Heart left ventricle (tissue), 16 donors: ENCODE measurements at regions not wholly inside any gene's neighbourhood (a gene's known extent, or its start where the extent isn't known, plus 50 kb on each side); places are given as distances from the start of the nearest gene placed in this dataset.

Source experiments
- ATAC-seq, 4 donors: fragments of 200-7000 bp; cut with Tn5 transposase; one replicate each; pipeline ENCODE4 v1.9.1; 2020 to 2022; ENCODE audit warnings: moderate library complexity in 4 of 4, mild to moderate bottlenecking in 3 of 4, moderate number of reproducible peaks in 1 of 4
- DNase-seq, 5 donors: peaks; one replicate each; pipeline ENCODE4 v3.0.0-alpha.2; 2020
- H3K27ac ChIP-seq, 12 donors: fragments of 200-600 bp; sonication (generic) in 4 of 12; one replicate each; pipeline versions ENCODE4 v1.5.0 to v1.8.0; 2016 to 2022; ENCODE audit warnings: mild to moderate bottlenecking in 2 of 12
- H3K27me3 ChIP-seq, 9 donors: fragments of 200-600 bp; sonication (generic) in 2 of 9; one replicate each; pipeline versions ENCODE4 v1.5.1 to v1.8.0; 2016 to 2022; ENCODE audit warnings: mild to moderate bottlenecking in 3 of 9
- H3K36me3 ChIP-seq, 9 donors: fragments of 200-600 bp; sonication (generic) in 2 of 9; one replicate each; pipeline versions ENCODE4 v1.5.0 to v1.8.0; 2018 to 2022; ENCODE audit warnings: mild to moderate bottlenecking in 2 of 9
- H3K4me1 ChIP-seq, 12 donors: fragments of 200-600 bp; sonication (generic) in 4 of 12; one replicate each; pipeline versions ENCODE4 v1.5.0 to v1.8.0; 2016 to 2022; ENCODE audit warnings: mild to moderate bottlenecking in 3 of 12
- H3K4me3 ChIP-seq, 12 donors: fragments of 200-600 bp; sonication (generic) in 4 of 12; one replicate each; pipeline versions ENCODE4 v1.5.0 to v1.8.0; 2017 to 2022; ENCODE audit warnings: mild to moderate bottlenecking in 9 of 12, moderate library complexity in 4 of 12
- H3K9me3 ChIP-seq, 12 donors: fragments of 200-600 bp; sonication (generic) in 4 of 12; one replicate each; pipeline versions ENCODE4 v1.5.0 to v1.8.0; 2016 to 2022; ENCODE audit warnings: mild to moderate bottlenecking in 1 of 12
- CTCF ChIP-seq, 12 donors: fragments of 200-600 bp; sonication (generic) in 4 of 12; IDR thresholded peaks; one replicate each; pipeline versions ENCODE4 v1.5.0 to v1.8.0; 2018 to 2022; ENCODE audit warnings: antibody characterized with exemption in 12 of 12, mild to moderate bottlenecking in 5 of 12
- POLR2A ChIP-seq, 2 donors: fragments of 450-650 bp; IDR thresholded peaks; one replicate each; pipeline ENCODE4 v1.6.1; 2017; ENCODE audit warnings: antibody characterized with exemption in 2 of 2, mild to moderate bottlenecking in 2 of 2, moderate library complexity in 2 of 2
- WGBS, 4 donors: extraction: QIAGEN DNeasy Blood & Tissue Kit in 2 of 4; methylation state at CpG; one replicate each; pipeline versions ENCODE4 v1.1.5 to v1.1.7; 2013 to 2018; 5-methylcytosine and 5-hydroxymethylcytosine counted together
- intact Hi-C, 10 donors: fragments of 100-400 bp; cut with DNase I; formaldehyde crosslinking; loops; one replicate each; pipeline versions ENCODE4 v1.11.1 to v1.14.2; 2022
- donor health status: ischemic (EF 13 %, LVEDD 7.1; RV severe dilation, severe dysfunction).
- donor health status: healthy with polysubstance abuse.
- donor health status: DM: no; HTN: yes; CAD: no.
- donor health status: DM: no; HTN: no; CAD: no.
- donor health status: ischemic (EF 25% LVEDD 6.9; RV normal size, moderate dysfunction).
- donor health status: ischemic (EF 25% LVEDD 5.7; RV mildly dilated, moderate dysfunction).
- donor health status: healthy.
- donor health status: DM: yes; HTN: yes; CAD: no.
- donor health status: ischemic (EF 35%, LVEDD 5.7; RV mildly dilated, moderate dysfunction).
- donor health status: nonischemic (EF 11% LVEDD 7.7; RV severe dilation, severe dysfunction).
- donor health status: DM: yes; HTN: yes; CAD: no.
- donor health status: PGD.
- donor health status: ischemic (EF 29% LVEDD 5.4; RV normal size, mild dysfunction).
- donor health status: nonischemic (EF 23%, LVEDD 6.1; RV moderate dilation, normal function).

- TF ChIP-seq POLR2A (IDR thresholded peaks at IDR 0.05): no peak
- no peak for TF ChIP-seq CTCF (IDR thresholded peaks at IDR 0.05)
- no peak overlapping the region for H3K4me3 ChIP-seq
- H3K36me3 ChIP-seq: no peaks in the 10 kb centered on the region
- no peaks in the 10 kb centered on the region for H3K9me3 ChIP-seq
- intact Hi-C loops: loop anchor here in 1 of 10 donors (5.0 kb wide), 1 partner anchor 34 kb away; no protein-coding TSS in a partner anchor
- no peaks in the 10 kb centered on the region for H3K27me3 ChIP-seq
- H3K4me1 ChIP-seq: peaks cover 14 to 88% (median 60%) of the 10 kb centered on the region in 12 donors
- H3K27ac ChIP-seq: peak overlapping the region in 11 of 12 donors; percentile 13 to 85 (median 59)
- WGBS, 4 donors: 36 to 51% (median 37%) methylated on average over 8 to 11 of the region's 11 CpGs
- DNase-seq (peak in 1 of 5 donors; percentile 60), ATAC-seq (peak in 3 of 4 donors; percentile 23 to 70 (median 46))
Observed at GRCh38 chr12:123076604-123077297, 74.1 kb downstream of the PITPNM2 start.

GRCh38 chr12:123075646-123076171, 75.2 kb downstream of the PITPNM2 start:
- ATAC-seq (peak in 2 of 4 donors; percentile 8 to 30), DNase-seq (peak in 1 of 5 donors; percentile 60)
- Histone ChIP-seq H3K9me3 (no peaks in the 10 kb centered on the region), H3K36me3 (no peaks in the 10 kb centered on the region), H3K4me3 (peak overlapping the region in 3 of 12 donors; percentile 9 to 42 (median 11)), H3K27ac (peak overlapping the region in 11 of 12 donors; percentile 44 to 85 (median 64)), H3K4me1 (peaks cover 14 to 88% (median 65%) of the 10 kb centered on the region in 12 donors), H3K27me3 (no peaks in the 10 kb centered on the region)
- TF ChIP-seq CTCF (IDR thresholded peaks at IDR 0.05) (peak in 5 of 12 donors; percentile 14 to 45 (median 21)), POLR2A (IDR thresholded peaks at IDR 0.05) (no peak)
- intact Hi-C loops: loop anchor here in 1 of 10 donors (5.0 kb wide), 1 partner anchor 33 kb away; no protein-coding TSS in a partner anchor
- 32 to 60% (median 41%) methylated on average over 12 to 16 of the region's 16 CpGs for WGBS, 4 donors

GRCh38 chr12:123075087-123075645, 75.7 kb downstream of the PITPNM2 start:
- peak overlapping the region in 2 of 12 donors; percentile 11 to 42 for H3K4me3 ChIP-seq
- 41 to 48% (median 46%) methylated on average over 11 of the region's 11 CpGs for WGBS, 4 donors
- ATAC-seq (no peak), DNase-seq (peak in 1 of 5 donors; percentile 44)
- H3K27ac ChIP-seq: peak overlapping the region in 11 of 12 donors; percentile 44 to 85 (median 64)
- H3K36me3 ChIP-seq: no peaks in the 10 kb centered on the region
- no peaks in the 10 kb centered on the region for H3K9me3 ChIP-seq
- H3K27me3 ChIP-seq: no peaks in the 10 kb centered on the region
- intact Hi-C loops: loop anchor here in 1 of 10 donors (5.0 kb wide), 1 partner anchor 33 kb away; no protein-coding TSS in a partner anchor
- H3K4me1 ChIP-seq: peaks cover 14 to 89% (median 69%) of the 10 kb centered on the region in 12 donors
- no peak for TF ChIP-seq POLR2A (IDR thresholded peaks at IDR 0.05)

- 57 to 67% (median 65%) methylated on average over 8 of the region's 8 CpGs for WGBS, 4 donors
- Histone ChIP-seq H3K36me3 (no peaks in the 10 kb centered on the region), H3K4me3 (no peak overlapping the region), H3K27me3 (no peaks in the 10 kb centered on the region), H3K27ac (peak overlapping the region in 5 of 12 donors; percentile 57 to 85 (median 64)), H3K9me3 (no peaks in the 10 kb centered on the region), H3K4me1 (peaks cover 14 to 99% (median 78%) of the 10 kb centered on the region in 12 donors)
- DNase-seq (peak in 1 of 5 donors; percentile 42), ATAC-seq (no peak)
- TF ChIP-seq CTCF (IDR thresholded peaks at IDR 0.05) (no peak), POLR2A (IDR thresholded peaks at IDR 0.05) (no peak)
- intact Hi-C loops: loop anchor here in 1 of 10 donors (2.0 kb wide), 1 partner anchor 77 kb away; the partner anchor contains the start of gene PITPNM2
Observed at GRCh38 chr12:123073962-123074801, 76.7 kb downstream of the PITPNM2 start.
